ENCODE measurements at regions not wholly inside any gene's neighbourhood (a gene's known extent, or its start where the extent isn't known, plus 50 kb on each side); places are given as distances from the start of the nearest gene placed in this dataset.

GRCh38 chr3:181213347-181213746 lies 223.8 kb upstream of the DNAJC19 start:
- no peak overlapping the region for H3K4me3 ChIP-seq (IDR thresholded peaks at IDR 0.05; ENCODE audit: insufficient read depth, low read depth, low read length)
- H3K9ac ChIP-seq, result no peak overlapping the region
- H3K27me3 ChIP-seq (ENCODE audit: insufficient read depth, low read depth), result no peaks in the 10 kb centered on the region
- H4K20me1 ChIP-seq (ENCODE audit: insufficient read depth), result no peaks in the 10 kb centered on the region
- no peaks in the 10 kb centered on the region for H3K4me1 ChIP-seq (ENCODE audit: low read depth, poor library complexity, severe bottlenecking)
- no peaks in the 10 kb centered on the region for H3K79me2 ChIP-seq (ENCODE audit: insufficient read depth, low read depth)
- no peak for TF ChIP-seq CTCF (conservative IDR thresholded peaks at IDR 0.05; ENCODE audit: low read depth, low read length)
- H3K27ac ChIP-seq, result no peak overlapping the region
- no peaks in the 10 kb centered on the region for H3K36me3 ChIP-seq (ENCODE audit: insufficient read depth)
- H3K4me2 ChIP-seq, result no peak overlapping the region
- no peak overlapping the region for H2AFZ ChIP-seq (ENCODE audit: low read depth)

GRCh38 chr3:181212271-181212670 lies 222.7 kb upstream of the DNAJC19 start:
- TF ChIP-seq CTCF (conservative IDR thresholded peaks at IDR 0.05; ENCODE audit: low read depth, low read length), result no peak
- H3K4me3 ChIP-seq (IDR thresholded peaks at IDR 0.05; ENCODE audit: insufficient read depth, low read depth, low read length), result no peak overlapping the region

GRCh38 chr3:181210275-181210674 lies 220.7 kb upstream of the DNAJC19 start:
- no peak overlapping the region for H2AFZ ChIP-seq (ENCODE audit: low read depth)
- H3K36me3 ChIP-seq (ENCODE audit: insufficient read depth), result no peaks in the 10 kb centered on the region
- H3K9ac ChIP-seq, result no peak overlapping the region

More at GRCh38 chr3:181212271-181212670, 222.7 kb upstream of the DNAJC19 start:
- H3K27me3 ChIP-seq (ENCODE audit: insufficient read depth, low read depth), result no peaks in the 10 kb centered on the region
- H4K20me1 ChIP-seq (ENCODE audit: insufficient read depth), result no peaks in the 10 kb centered on the region
- no peak overlapping the region for H2AFZ ChIP-seq (ENCODE audit: low read depth)
- H3K9ac ChIP-seq, result no peak overlapping the region
- H3K4me1 ChIP-seq (ENCODE audit: low read depth, poor library complexity, severe bottlenecking), result no peaks in the 10 kb centered on the region
- no peak overlapping the region for H3K27ac ChIP-seq
- H3K4me2 ChIP-seq, result no peak overlapping the region
- no peaks in the 10 kb centered on the region for H3K36me3 ChIP-seq (ENCODE audit: insufficient read depth)
- H3K79me2 ChIP-seq (ENCODE audit: insufficient read depth, low read depth), result no peaks in the 10 kb centered on the region

GRCh38 chr3:181189556-181189955 lies 200.0 kb upstream of the DNAJC19 start:
- Histone ChIP-seq H3K27ac (no peak overlapping the region), H3K79me2 (ENCODE audit: insufficient read depth, low read depth) (no peaks in the 10 kb centered on the region), H3K9ac (no peak overlapping the region), H3K36me3 (ENCODE audit: insufficient read depth) (no peaks in the 10 kb centered on the region), H2AFZ (ENCODE audit: low read depth) (no peak overlapping the region), H3K27me3 (ENCODE audit: insufficient read depth, low read depth) (no peaks in the 10 kb centered on the region), H3K4me3 (IDR thresholded peaks at IDR 0.05; ENCODE audit: insufficient read depth, low read depth, low read length) (no peak overlapping the region), H4K20me1 (ENCODE audit: insufficient read depth) (no peaks in the 10 kb centered on the region), H3K4me1 (ENCODE audit: low read depth, poor library complexity, severe bottlenecking) (no peaks in the 10 kb centered on the region), H3K4me2 (no peak overlapping the region)
- TF ChIP-seq CTCF (conservative IDR thresholded peaks at IDR 0.05; ENCODE audit: low read depth, low read length), result no peak

More at GRCh38 chr3:181210275-181210674, 220.7 kb upstream of the DNAJC19 start:
- Histone ChIP-seq H4K20me1 (ENCODE audit: insufficient read depth) (no peaks in the 10 kb centered on the region), H3K4me2 (no peak overlapping the region), H3K4me3 (IDR thresholded peaks at IDR 0.05; ENCODE audit: insufficient read depth, low read depth, low read length) (no peak overlapping the region), H3K79me2 (ENCODE audit: insufficient read depth, low read depth) (no peaks in the 10 kb centered on the region), H3K27me3 (ENCODE audit: insufficient read depth, low read depth) (no peaks in the 10 kb centered on the region), H3K27ac (no peak overlapping the region), H3K4me1 (ENCODE audit: low read depth, poor library complexity, severe bottlenecking) (no peaks in the 10 kb centered on the region)
- TF ChIP-seq CTCF (conservative IDR thresholded peaks at IDR 0.05; ENCODE audit: low read depth, low read length), result peak; percentile 58
